ENCODE measurements at regions not wholly inside any gene's neighbourhood (a gene's known extent, or its start where the extent isn't known, plus 50 kb on each side); places are given as distances from the start of the nearest gene placed in this dataset.

GRCh38 chr18:27825689-27826088 lies 351.2 kb downstream of the CDH2 start:
- DNase-seq: no peak

- DNase-seq: no peak
These were observed 351.9 kb downstream of the CDH2 start for GRCh38 chr18:27824841-27825681.

GRCh38 chr18:27824275-27824674 lies 352.7 kb downstream of the CDH2 start:
- no peak for DNase-seq

- no peak for DNase-seq
These were observed 353.9 kb downstream of the CDH2 start for GRCh38 chr18:27823053-27823452.

GRCh38 chr18:27808683-27809082 lies 368.2 kb downstream of the CDH2 start:
- no peak for DNase-seq

- no peak for DNase-seq
These were observed 373.0 kb downstream of the CDH2 start for GRCh38 chr18:27803957-27804356.

- no peak for DNase-seq
These were observed 379.4 kb downstream of the CDH2 start for GRCh38 chr18:27797484-27797883.

- no peak for DNase-seq
These were observed 382.6 kb downstream of the CDH2 start for GRCh38 chr18:27794181-27794926.

GRCh38 chr18:27793013-27793785 lies 383.7 kb downstream of the CDH2 start:
- no peak for DNase-seq

GRCh38 chr18:27789406-27789805 lies 387.5 kb downstream of the CDH2 start:
- DNase-seq: no peak

GRCh38 chr18:27787547-27787946 lies 389.4 kb downstream of the CDH2 start:
- no peak for DNase-seq

GRCh38 chr18:27785815-27786471 lies 391.0 kb downstream of the CDH2 start:
- DNase-seq: no peak

- no peak for DNase-seq
These were observed 396.7 kb downstream of the CDH2 start for GRCh38 chr18:27780061-27780745.

GRCh38 chr18:27778925-27779324 lies 398.0 kb downstream of the CDH2 start:
- no peak for DNase-seq

GRCh38 chr18:27778441-27778840 lies 398.5 kb downstream of the CDH2 start:
- no peak for DNase-seq

GRCh38 chr18:27772081-27772480 lies 404.8 kb downstream of the CDH2 start:
- no peak for DNase-seq

- DNase-seq: no peak
These were observed 405.4 kb downstream of the CDH2 start for GRCh38 chr18:27771571-27771970.

- DNase-seq: no peak
These were observed 407.8 kb downstream of the CDH2 start for GRCh38 chr18:27769152-27769551.

GRCh38 chr18:27763936-27764335 lies 413.0 kb downstream of the CDH2 start:
- no peak for DNase-seq

- DNase-seq: no peak
These were observed 413.6 kb downstream of the CDH2 start for GRCh38 chr18:27763341-27763740.

GRCh38 chr18:27762054-27762453 lies 414.9 kb downstream of the CDH2 start:
- DNase-seq: no peak

- DNase-seq: no peak
These were observed 424.0 kb downstream of the CDH2 start for GRCh38 chr18:27752944-27753343.
